ENCODE measurements at regions not wholly inside any gene's neighbourhood (a gene's known extent, or its start where the extent isn't known, plus 50 kb on each side); places are given as distances from the start of the nearest gene placed in this dataset.

DNA sequence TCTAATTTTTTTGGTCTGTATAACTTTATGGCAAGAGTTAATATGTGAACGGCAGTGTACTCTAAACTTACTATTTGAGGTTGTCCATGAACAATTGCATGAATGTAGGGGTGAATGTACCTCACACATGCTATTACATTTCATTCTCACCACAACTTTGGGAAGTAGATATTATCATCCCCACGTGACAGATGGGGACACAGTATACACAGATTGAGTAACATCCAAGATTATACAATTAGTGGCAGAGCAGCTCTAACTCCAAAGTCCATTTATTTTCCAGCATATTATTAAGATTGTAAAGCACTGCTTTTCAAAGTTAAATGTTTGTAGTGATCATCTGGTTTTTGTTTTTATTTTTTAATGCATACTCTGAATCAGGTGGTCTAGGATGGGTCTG lies 622.1 kb upstream of the ZEB2 start:
- TF ChIP-seq, protein P1, sequence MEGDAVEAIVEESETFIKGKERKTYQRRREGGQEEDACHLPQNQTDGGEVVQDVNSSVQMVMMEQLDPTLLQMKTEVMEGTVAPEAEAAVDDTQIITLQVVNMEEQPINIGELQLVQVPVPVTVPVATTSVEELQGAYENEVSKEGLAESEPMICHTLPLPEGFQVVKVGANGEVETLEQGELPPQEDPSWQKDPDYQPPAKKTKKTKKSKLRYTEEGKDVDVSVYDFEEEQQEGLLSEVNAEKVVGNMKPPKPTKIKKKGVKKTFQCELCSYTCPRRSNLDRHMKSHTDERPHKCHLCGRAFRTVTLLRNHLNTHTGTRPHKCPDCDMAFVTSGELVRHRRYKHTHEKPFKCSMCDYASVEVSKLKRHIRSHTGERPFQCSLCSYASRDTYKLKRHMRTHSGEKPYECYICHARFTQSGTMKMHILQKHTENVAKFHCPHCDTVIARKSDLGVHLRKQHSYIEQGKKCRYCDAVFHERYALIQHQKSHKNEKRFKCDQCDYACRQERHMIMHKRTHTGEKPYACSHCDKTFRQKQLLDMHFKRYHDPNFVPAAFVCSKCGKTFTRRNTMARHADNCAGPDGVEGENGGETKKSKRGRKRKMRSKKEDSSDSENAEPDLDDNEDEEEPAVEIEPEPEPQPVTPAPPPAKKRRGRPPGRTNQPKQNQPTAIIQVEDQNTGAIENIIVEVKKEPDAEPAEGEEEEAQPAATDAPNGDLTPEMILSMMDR (IDR thresholded peaks at IDR 0.05) = no peak
- TF ChIP-seq POLR2A (IDR thresholded peaks at IDR 0.05) = no peak

Data from uterus (tissue), 2 donors.